WTC11 (cell line): ENCODE measurements at regions not wholly inside any gene's neighbourhood (a gene's known extent, or its start where the extent isn't known, plus 50 kb on each side); places are given as distances from the start of the nearest gene placed in this dataset.

ENCODE experiments used
- ATF2 ChIP-seq: sonication (generic); formaldehyde crosslinking; IDR thresholded peaks from 2 replicates; pipeline ENCODE4 v1.8.1; 2022; ENCODE audit warnings: low read depth, missing genetic modification reagents, borderline replicate concordance
- CTCF ChIP-seq: fragments of 200-600 bp; IDR thresholded peaks from 2 replicates; pipeline ENCODE4 v1.8.0; 2022; ENCODE audit warnings: antibody characterized with exemption
- JUN ChIP-seq: sonication (generic); formaldehyde crosslinking; IDR thresholded peaks from 2 replicates; pipeline ENCODE4 v1.8.0; 2023; ENCODE audit warnings: mild to moderate bottlenecking, missing genetic modification reagents
- MAX ChIP-seq: sonication (generic); formaldehyde crosslinking; IDR thresholded peaks from 2 replicates; pipeline ENCODE4 v1.8.0; 2022; ENCODE audit warnings: mild to moderate bottlenecking, missing genetic modification reagents
- SMAD4 ChIP-seq: sonication (generic); formaldehyde crosslinking; IDR thresholded peaks from 2 replicates; pipeline ENCODE4 v1.8.0; 2022; ENCODE audit warnings: mild to moderate bottlenecking, missing genetic modification reagents
- SP1 ChIP-seq: sonication (generic); formaldehyde crosslinking; conservative IDR thresholded peaks from 2 replicates; pipeline ENCODE4 v1.8.1; 2022; ENCODE audit warnings: missing genetic modification reagents
- TP53 ChIP-seq: sonication (generic); formaldehyde crosslinking; IDR thresholded peaks from 2 replicates; pipeline ENCODE4 v1.8.1; 2023; ENCODE audit warnings: mild to moderate bottlenecking, missing genetic modification reagents

- no peak for TF ChIP-seq SP1 (CRISPR knock-in tag)
- no peak for TF ChIP-seq ATF2 (CRISPR knock-in tag)
- TF ChIP-seq CTCF, result no peak
- TF ChIP-seq TP53, result no peak
- no peak for TF ChIP-seq JUN (CRISPR knock-in tag)
- no peak for TF ChIP-seq SMAD4 (CRISPR knock-in tag)
- TF ChIP-seq MAX (CRISPR knock-in tag), result no peak
Observed at GRCh38 chr6:15741405-15741804, 78.6 kb upstream of the DTNBP1 start.
